ENCODE measurements at regions not wholly inside any gene's neighbourhood (a gene's known extent, or its start where the extent isn't known, plus 50 kb on each side); places are given as distances from the start of the nearest gene placed in this dataset.

GRCh38 chr2:196224756-196225155 is 53.4 kb upstream of the STK17B start:
- FAIRE-seq, result no peak

- FAIRE-seq, result no peak
Measured at GRCh38 chr2:196225213-196225612, 53.8 kb upstream of the STK17B start.

GRCh38 chr2:196226058-196226706 is 54.8 kb upstream of the STK17B start:
- FAIRE-seq, result no peak

- FAIRE-seq, result no peak
Measured at GRCh38 chr2:196226707-196227065, 55.3 kb upstream of the STK17B start.

- no peak for FAIRE-seq
Measured at GRCh38 chr2:196229013-196229412, 57.6 kb upstream of the STK17B start.

- FAIRE-seq, result no peak
Measured at GRCh38 chr2:196230061-196230854, 58.9 kb upstream of the STK17B start.

GRCh38 chr2:196233021-196233804 is 61.8 kb upstream of the STK17B start:
- FAIRE-seq, result no peak

GRCh38 chr2:196233805-196234475 is 62.6 kb upstream of the STK17B start:
- FAIRE-seq, result no peak

GRCh38 chr2:196234672-196235071 is 63.3 kb upstream of the STK17B start:
- no peak for FAIRE-seq

- FAIRE-seq, result no peak
Measured at GRCh38 chr2:196238836-196239380, 67.5 kb upstream of the STK17B start.

- FAIRE-seq, result no peak
Measured at GRCh38 chr2:196239622-196240587, 68.5 kb upstream of the STK17B start.

- FAIRE-seq, result no peak
Measured at GRCh38 chr2:196241175-196241574, 69.8 kb upstream of the STK17B start.

- FAIRE-seq, result no peak
Measured at GRCh38 chr2:196242131-196242620, 70.8 kb upstream of the STK17B start.

- no peak for FAIRE-seq
Measured at GRCh38 chr2:196244516-196244915, 73.1 kb upstream of the STK17B start.

GRCh38 chr2:196244966-196245365 is 73.6 kb upstream of the STK17B start:
- FAIRE-seq, result no peak

- FAIRE-seq, result no peak
Measured at GRCh38 chr2:196245378-196246140, 74.2 kb upstream of the STK17B start.

GRCh38 chr2:196247114-196247975 is 76.0 kb upstream of the STK17B start:
- FAIRE-seq, result no peak

GRCh38 chr2:196247976-196248280 is 76.5 kb upstream of the STK17B start:
- no peak for FAIRE-seq

- no peak for FAIRE-seq
Measured at GRCh38 chr2:196248467-196249094, 77.2 kb upstream of the STK17B start.

Measured in A204.1 (cell line).